ENCODE measurements at regions not wholly inside any gene's neighbourhood (a gene's known extent, or its start where the extent isn't known, plus 50 kb on each side); places are given as distances from the start of the nearest gene placed in this dataset.

- no peak overlapping the region for H2AFZ ChIP-seq (ENCODE audit: low read depth, low read length)
- no peak overlapping the region for H3K4me2 ChIP-seq (ENCODE audit: low read length, poor library complexity, severe bottlenecking)
- no peak overlapping the region for H2BK5ac ChIP-seq (ENCODE audit: low read depth, low read length, poor library complexity, severe bottlenecking)
- H3K27ac ChIP-seq (ENCODE audit: low read length, poor library complexity, severe bottlenecking): no peak overlapping the region
- H4K8ac ChIP-seq (ENCODE audit: low read length): no peak overlapping the region
- no peaks in the 10 kb centered on the region for H3K36me3 ChIP-seq (ENCODE audit: control insufficient read depth in 1 of 2, insufficient read depth in 2 of 2, low read depth in 1 of 2, low read length in 2 of 2)
- DNase-seq: no peak
- H3K4ac ChIP-seq (ENCODE audit: low read depth in 1 of 2, low read length in 2 of 2): no peak overlapping the region
- H2BK12ac ChIP-seq (ENCODE audit: low read length in 2 of 2): no peak overlapping the region
- H3K14ac ChIP-seq (ENCODE audit: low read length in 2 of 2): no peak overlapping the region
- 92% methylated on average over 1 of the region's 2 CpGs for WGBS
- no peak overlapping the region for H3K23ac ChIP-seq (ENCODE audit: low read length in 2 of 2)
- H2BK120ac ChIP-seq (ENCODE audit: low read depth, low read length): no peak overlapping the region
- no peak overlapping the region for H3K18ac ChIP-seq (ENCODE audit: low read depth in 1 of 2, low read length in 2 of 2)
- H3K9ac ChIP-seq (ENCODE audit: low read length): no peak overlapping the region
- no peak overlapping the region for H2AK5ac ChIP-seq (ENCODE audit: low read length, severe bottlenecking)
- no peak overlapping the region for H2BK15ac ChIP-seq (ENCODE audit: low read depth, poor library complexity, severe bottlenecking)
- H3K9me3 ChIP-seq (ENCODE audit: control insufficient read depth, low read length): peaks cover 2% of the 10 kb centered on the region
- H3K4me3 ChIP-seq (ENCODE audit: insufficient read depth in 1 of 2, low read depth in 1 of 2, low read length in 2 of 2): no peak overlapping the region
- H3K27me3 ChIP-seq (ENCODE audit: control insufficient read depth in 1 of 2, insufficient read depth in 1 of 2, low read length in 2 of 2): no peaks in the 10 kb centered on the region
- no peaks in the 10 kb centered on the region for H3K79me1 ChIP-seq (replicated peaks; ENCODE audit: low read length, poor library complexity, severe bottlenecking)
- no peaks in the 10 kb centered on the region for H3K4me1 ChIP-seq (ENCODE audit: control insufficient read depth, insufficient read depth, low read depth, low read length)
- H4K91ac ChIP-seq (ENCODE audit: low read length): no peak overlapping the region
Observed at GRCh38 chr4:36582198-36582597, 300.8 kb downstream of the DTHD1 start.

GRCh38 chr4:36587909-36588472 is 306.6 kb downstream of the DTHD1 start:
- Histone ChIP-seq H2AFZ (ENCODE audit: low read depth, low read length) (no peak overlapping the region), H2BK12ac (ENCODE audit: low read length in 2 of 2) (no peak overlapping the region), H3K4me1 (ENCODE audit: control insufficient read depth, insufficient read depth, low read depth, low read length) (no peaks in the 10 kb centered on the region), H4K8ac (ENCODE audit: low read length) (no peak overlapping the region), H3K27me3 (ENCODE audit: control insufficient read depth in 1 of 2, insufficient read depth in 1 of 2, low read length in 2 of 2) (no peaks in the 10 kb centered on the region), H3K36me3 (ENCODE audit: control insufficient read depth in 1 of 2, insufficient read depth in 2 of 2, low read depth in 1 of 2, low read length in 2 of 2) (no peaks in the 10 kb centered on the region), H3K9me3 (ENCODE audit: control insufficient read depth, low read length) (peaks cover 16% of the 10 kb centered on the region), H4K91ac (ENCODE audit: low read length) (no peak overlapping the region), H2AK5ac (ENCODE audit: low read length, severe bottlenecking) (no peak overlapping the region), H3K23ac (ENCODE audit: low read length in 2 of 2) (no peak overlapping the region), H3K18ac (ENCODE audit: low read depth in 1 of 2, low read length in 2 of 2) (no peak overlapping the region), H3K14ac (ENCODE audit: low read length in 2 of 2) (no peak overlapping the region), H3K4ac (ENCODE audit: low read depth in 1 of 2, low read length in 2 of 2) (no peak overlapping the region), H3K79me1 (replicated peaks; ENCODE audit: low read length, poor library complexity, severe bottlenecking) (no peaks in the 10 kb centered on the region), H3K4me2 (ENCODE audit: low read length, poor library complexity, severe bottlenecking) (no peak overlapping the region), H3K4me3 (ENCODE audit: insufficient read depth in 1 of 2, low read depth in 1 of 2, low read length in 2 of 2) (no peak overlapping the region), H2BK120ac (ENCODE audit: low read depth, low read length) (no peak overlapping the region), H2BK5ac (ENCODE audit: low read depth, low read length, poor library complexity, severe bottlenecking) (no peak overlapping the region), H3K27ac (ENCODE audit: low read length, poor library complexity, severe bottlenecking) (no peak overlapping the region), H2BK15ac (ENCODE audit: low read depth, poor library complexity, severe bottlenecking) (no peak overlapping the region), H3K9ac (ENCODE audit: low read length) (no peak overlapping the region)
- WGBS: no CpG with 5 or more reads among the region's 2 CpGs
- DNase-seq: no peak

- Histone ChIP-seq H3K4ac (ENCODE audit: low read depth in 1 of 2, low read length in 2 of 2) (no peak overlapping the region), H3K14ac (ENCODE audit: low read length in 2 of 2) (no peak overlapping the region), H3K27me3 (ENCODE audit: control insufficient read depth in 1 of 2, insufficient read depth in 1 of 2, low read length in 2 of 2) (no peaks in the 10 kb centered on the region), H3K79me1 (replicated peaks; ENCODE audit: low read length, poor library complexity, severe bottlenecking) (no peaks in the 10 kb centered on the region), H3K4me1 (ENCODE audit: control insufficient read depth, insufficient read depth, low read depth, low read length) (no peaks in the 10 kb centered on the region), H2BK15ac (ENCODE audit: low read depth, poor library complexity, severe bottlenecking) (no peak overlapping the region), H2BK5ac (ENCODE audit: low read depth, low read length, poor library complexity, severe bottlenecking) (no peak overlapping the region), H3K9ac (ENCODE audit: low read length) (no peak overlapping the region), H3K4me2 (ENCODE audit: low read length, poor library complexity, severe bottlenecking) (no peak overlapping the region), H3K4me3 (ENCODE audit: insufficient read depth in 1 of 2, low read depth in 1 of 2, low read length in 2 of 2) (no peak overlapping the region), H2AK5ac (ENCODE audit: low read length, severe bottlenecking) (no peak overlapping the region), H3K9me3 (ENCODE audit: control insufficient read depth, low read length) (peaks cover 16% of the 10 kb centered on the region), H2BK120ac (ENCODE audit: low read depth, low read length) (no peak overlapping the region), H2BK12ac (ENCODE audit: low read length in 2 of 2) (no peak overlapping the region), H3K27ac (ENCODE audit: low read length, poor library complexity, severe bottlenecking) (no peak overlapping the region), H4K8ac (ENCODE audit: low read length) (no peak overlapping the region), H2AFZ (ENCODE audit: low read depth, low read length) (no peak overlapping the region), H4K91ac (ENCODE audit: low read length) (no peak overlapping the region), H3K18ac (ENCODE audit: low read depth in 1 of 2, low read length in 2 of 2) (no peak overlapping the region), H3K36me3 (ENCODE audit: control insufficient read depth in 1 of 2, insufficient read depth in 2 of 2, low read depth in 1 of 2, low read length in 2 of 2) (no peaks in the 10 kb centered on the region), H3K23ac (ENCODE audit: low read length in 2 of 2) (no peak overlapping the region)
- no peak for DNase-seq
Observed at GRCh38 chr4:36590343-36590742, 308.9 kb downstream of the DTHD1 start.

- Histone ChIP-seq H3K79me1 (replicated peaks; ENCODE audit: low read length, poor library complexity, severe bottlenecking) (no peaks in the 10 kb centered on the region), H3K27me3 (ENCODE audit: control insufficient read depth in 1 of 2, insufficient read depth in 1 of 2, low read length in 2 of 2) (no peaks in the 10 kb centered on the region), H3K18ac (ENCODE audit: low read depth in 1 of 2, low read length in 2 of 2) (no peak overlapping the region), H3K9ac (ENCODE audit: low read length) (no peak overlapping the region), H2AFZ (ENCODE audit: low read depth, low read length) (no peak overlapping the region), H3K4me1 (ENCODE audit: control insufficient read depth, insufficient read depth, low read depth, low read length) (no peaks in the 10 kb centered on the region), H3K14ac (ENCODE audit: low read length in 2 of 2) (no peak overlapping the region), H2BK5ac (ENCODE audit: low read depth, low read length, poor library complexity, severe bottlenecking) (no peak overlapping the region), H4K91ac (ENCODE audit: low read length) (no peak overlapping the region), H3K4me2 (ENCODE audit: low read length, poor library complexity, severe bottlenecking) (no peak overlapping the region), H3K9me3 (ENCODE audit: control insufficient read depth, low read length) (no peaks in the 10 kb centered on the region), H2BK120ac (ENCODE audit: low read depth, low read length) (no peak overlapping the region), H3K36me3 (ENCODE audit: control insufficient read depth in 1 of 2, insufficient read depth in 2 of 2, low read depth in 1 of 2, low read length in 2 of 2) (no peaks in the 10 kb centered on the region), H2AK5ac (ENCODE audit: low read length, severe bottlenecking) (no peak overlapping the region), H2BK15ac (ENCODE audit: low read depth, poor library complexity, severe bottlenecking) (no peak overlapping the region), H3K27ac (ENCODE audit: low read length, poor library complexity, severe bottlenecking) (no peak overlapping the region), H3K4ac (ENCODE audit: low read depth in 1 of 2, low read length in 2 of 2) (no peak overlapping the region), H4K8ac (ENCODE audit: low read length) (no peak overlapping the region), H3K23ac (ENCODE audit: low read length in 2 of 2) (no peak overlapping the region), H3K4me3 (ENCODE audit: insufficient read depth in 1 of 2, low read depth in 1 of 2, low read length in 2 of 2) (no peak overlapping the region), H2BK12ac (ENCODE audit: low read length in 2 of 2) (no peak overlapping the region)
- no peak for DNase-seq
- 95% methylated on average over 2 of the region's 3 CpGs for WGBS
Observed at GRCh38 chr4:36601864-36602495, 320.6 kb downstream of the DTHD1 start.

All from mesenchymal stem cell (in vitro differentiated cells and primary cell).